H1 (cell line): ENCODE measurements at regions not wholly inside any gene's neighbourhood (a gene's known extent, or its start where the extent isn't known, plus 50 kb on each side); places are given as distances from the start of the nearest gene placed in this dataset.
A peak's percentile ranks its signal among the peaks of the same experiment; 100 is the strongest.

ENCODE experiments used
- CTCF ChIA-PET: fragments of 300-600 bp; sonication (Branson Sonifier 250); formaldehyde crosslinking; loops from one replicate; lab custom pipeline; 2021; ENCODE audit not compliant: partially characterized antibody; lab: Charles Lee
- POLR2A ChIA-PET: fragments of 300-600 bp; sonication (Branson Sonifier 250); formaldehyde crosslinking; loops from one replicate; lab custom pipeline; 2021; ENCODE audit warnings: inconsistent platforms; ENCODE audit not compliant: partially characterized antibody; lab: Charles Lee
- DNase-seq, 2 experiments: peaks; one replicate each; pipeline versions ENCODE4 v3.0.0 to v3.0.0-alpha.2; 2010 to 2022; ENCODE audit warnings: low spot score in 2 of 2, low read depth in 1 of 2, mixed read lengths in 1 of 2
- FAIRE-seq: peaks from 2 replicates; lab custom pipeline; 2011; peaks lifted over from hg19 to GRCh38; lab: Jason Lieb, UNC
- H2AFZ ChIP-seq: 2 replicates; pipeline ENCODE4 v1.8.1; 2012; ENCODE audit warnings: low read length, inconsistent platforms
- H2AK5ac ChIP-seq: 2 replicates; pipeline ENCODE4 v1.6.1; 2013; ENCODE audit warnings: low read depth, low read length
- H2BK120ac ChIP-seq: replicated peaks from 2 replicates; pipeline ENCODE3; 2013; ENCODE audit warnings: low read depth, low read length, inconsistent platforms
- H2BK12ac ChIP-seq: 2 replicates; pipeline ENCODE4 v1.6.1; 2013; ENCODE audit warnings: low read depth, low read length
- H2BK15ac ChIP-seq: 2 replicates; pipeline ENCODE4 v1.6.1; 2013; ENCODE audit warnings: low read length
- H2BK20ac ChIP-seq: 2 replicates; pipeline ENCODE4 v1.6.1; 2013; ENCODE audit warnings: low read length
- H2BK5ac ChIP-seq: 2 replicates; pipeline ENCODE4 v1.6.1; 2013; ENCODE audit warnings: low read depth, low read length
- H3K14ac ChIP-seq: 2 replicates; pipeline ENCODE4 v1.6.1; 2013; ENCODE audit warnings: inconsistent platforms; ENCODE audit not compliant: insufficient read length
- H3K18ac ChIP-seq: 2 replicates; pipeline ENCODE4 v1.6.1; 2013; ENCODE audit warnings: low read length; ENCODE audit errors: extremely low read depth
- H3K23ac ChIP-seq: 2 replicates; pipeline ENCODE4 v1.6.1; 2013; ENCODE audit warnings: inconsistent platforms; ENCODE audit not compliant: insufficient read length
- H3K23me2 ChIP-seq: 2 replicates; pipeline ENCODE4 v1.6.1; 2013; ENCODE audit warnings: low read depth, low read length
- H3K27ac ChIP-seq: 2 replicates; pipeline ENCODE4 v1.6.1; 2011; ENCODE audit warnings: low read depth, low read length, inconsistent platforms
- H3K27me3 ChIP-seq, 4 experiments: replicated peaks in 1 of 4; 1 replicate in 1 of 4; 2 replicates in 3 of 4; pipeline versions ENCODE4 v1.6.1 to v1.8.1; 2011 to 2013; ENCODE audit warnings: low read length in 3 of 4, mild to moderate bottlenecking in 3 of 4, inconsistent platforms in 2 of 4, mixed read lengths in 2 of 4, moderate library complexity in 1 of 4; ENCODE audit not compliant: control insufficient read depth in 3 of 4, insufficient read depth in 3 of 4; ENCODE audit errors: extremely low read depth in 1 of 4
- H3K36me3 ChIP-seq, 4 experiments: 2 replicates each; pipeline versions ENCODE4 v1.6.1 to v1.8.1; 2011 to 2013; ENCODE audit warnings: mild to moderate bottlenecking in 4 of 4, low read length in 3 of 4, moderate library complexity in 2 of 4, control low read depth in 1 of 4, inconsistent platforms in 1 of 4; ENCODE audit not compliant: insufficient read depth in 4 of 4, control insufficient read depth in 2 of 4
- H3K4ac ChIP-seq: replicated peaks from 2 replicates; pipeline ENCODE3; 2013; ENCODE audit warnings: low read length, low read depth, mixed read lengths, inconsistent platforms; ENCODE audit not compliant: insufficient read length
- H3K4me1 ChIP-seq, 4 experiments: replicated peaks in 1 of 4; 1 replicate in 1 of 4; 2 replicates in 3 of 4; pipeline versions ENCODE4 v1.6.1 to v1.8.1; 2011 to 2013; ENCODE audit warnings: low read length in 3 of 4, inconsistent platforms in 2 of 4, mixed read lengths in 1 of 4; ENCODE audit not compliant: insufficient read depth in 4 of 4, control insufficient read depth in 3 of 4
- H3K4me2 ChIP-seq, 2 experiments: 2 replicates each; pipeline versions ENCODE4 v1.6.1 to v1.8.1; 2011 to 2013; ENCODE audit warnings: low read depth in 2 of 2, low read length in 2 of 2, control low read depth in 1 of 2, inconsistent platforms in 1 of 2, mild to moderate bottlenecking in 1 of 2; ENCODE audit not compliant: insufficient read depth in 1 of 2
- H3K4me3 ChIP-seq, 4 experiments: fragments of 200-600, 300-600 bp in 1 of 4; sonication (generic), shearing (Covaris generic), sonication (Bioruptor Twin) in 1 of 4; 2 replicates each; pipeline versions ENCODE4 v1.5.1 to v1.8.1; 2011 to 2016; ENCODE audit warnings: low read length in 4 of 4, low read depth in 3 of 4, control low read depth in 2 of 4, inconsistent platforms in 2 of 4, mild to moderate bottlenecking in 2 of 4, mixed read lengths in 1 of 4, moderate library complexity in 1 of 4; ENCODE audit not compliant: insufficient read depth in 2 of 4; ENCODE audit errors: extremely low read depth in 1 of 4
- H3K56ac ChIP-seq: replicated peaks from 2 replicates; pipeline ENCODE3; 2013; ENCODE audit warnings: low read depth, mild to moderate bottlenecking, mixed read lengths, low read length, inconsistent platforms; ENCODE audit not compliant: insufficient read length
- H3K79me1 ChIP-seq: 2 replicates; pipeline ENCODE4 v1.6.1; 2013; ENCODE audit warnings: low read depth, low read length, control low read depth
- H3K79me2 ChIP-seq, 2 experiments: 2 replicates each; pipeline versions ENCODE4 v1.6.1 to v1.8.1; 2012 to 2013; ENCODE audit warnings: low read length in 2 of 2, mild to moderate bottlenecking in 2 of 2, inconsistent platforms in 1 of 2; ENCODE audit not compliant: insufficient read depth in 2 of 2, control insufficient read depth in 1 of 2
- H3K9ac ChIP-seq, 4 experiments: replicated peaks in 1 of 4; 1 replicate in 1 of 4; 2 replicates in 3 of 4; pipeline versions ENCODE4 v1.6.1 to v1.8.1; 2011 to 2013; ENCODE audit warnings: low read depth in 3 of 4, low read length in 3 of 4, control low read depth in 2 of 4, mild to moderate bottlenecking in 2 of 4, moderate library complexity in 2 of 4, inconsistent platforms in 1 of 4; ENCODE audit errors: extremely low read depth in 1 of 4
- H3K9me3 ChIP-seq, 2 experiments: 2 replicates each; pipeline versions ENCODE4 v1.6.1 to v1.8.1; 2012 to 2013; ENCODE audit warnings: mild to moderate bottlenecking in 2 of 2, moderate library complexity in 2 of 2, control low read depth in 1 of 2, inconsistent platforms in 1 of 2, low read depth in 1 of 2, low read length in 1 of 2, mixed read lengths in 1 of 2; ENCODE audit not compliant: insufficient read depth in 2 of 2
- H4K20me1 ChIP-seq, 2 experiments: replicated peaks in 1 of 2; 2 replicates each; pipeline versions ENCODE3 to v1.8.1; 2011 to 2013; ENCODE audit warnings: inconsistent platforms in 2 of 2, low read length in 2 of 2, mild to moderate bottlenecking in 1 of 2; ENCODE audit not compliant: insufficient read depth in 2 of 2, control insufficient read depth in 1 of 2
- H4K5ac ChIP-seq: 2 replicates; pipeline ENCODE4 v1.6.1; 2013; ENCODE audit warnings: low read length, low read depth, mixed read lengths, inconsistent platforms; ENCODE audit not compliant: insufficient read length
- H4K8ac ChIP-seq: 2 replicates; pipeline ENCODE4 v1.8.0; 2013; ENCODE audit warnings: mild to moderate bottlenecking, moderate library complexity, low read length, inconsistent platforms; ENCODE audit not compliant: insufficient read depth; ENCODE audit errors: extremely low read depth
- H4K91ac ChIP-seq: replicated peaks from 2 replicates; pipeline ENCODE3; 2013; ENCODE audit warnings: low read length, mixed read lengths, inconsistent platforms; ENCODE audit not compliant: insufficient read length
- JUND ChIP-seq: IDR thresholded peaks from 2 replicates; pipeline ENCODE4 v1.6.1; 2011; ENCODE audit warnings: mild to moderate bottlenecking, improper control_type of control experiment, low read length
- SAP30 ChIP-seq: fragments of 300-600 bp; sonication (generic); IDR thresholded peaks from 2 replicates; pipeline ENCODE4 v1.7.1; 2012; ENCODE audit warnings: low read length, moderate library complexity, mild to moderate bottlenecking, inconsistent platforms; ENCODE audit not compliant: insufficient read depth, insufficient replicate concordance
- SUZ12 ChIP-seq: fragments of 200-600 bp; sonication (generic); IDR thresholded peaks from 2 replicates; pipeline ENCODE4 v1.6.1; 2012; ENCODE audit warnings: mild to moderate bottlenecking, inconsistent platforms, low read length, moderate library complexity, mixed read lengths
- TEAD4 ChIP-seq: IDR thresholded peaks from 2 replicates; pipeline ENCODE4 v1.6.1; 2012; ENCODE audit warnings: low read depth, low read length, inconsistent platforms, mixed read lengths
- WGBS, 2 experiments: shearing (Covaris generic) in 1 of 2; methylation state at CpG; one replicate each; pipeline versions ENCODE4 v1.1.6 to v1.1.7; 2013 to 2015; ENCODE audit warnings: low lambda C conversion rate in 2 of 2, mixed read lengths in 2 of 2, inconsistent platforms in 1 of 2, low coverage in 1 of 2, missing lambda C conversion rate in 1 of 2; ENCODE audit not compliant: insufficient replicate concordance in 2 of 2, insufficient coverage in 1 of 2, insufficient read length in 1 of 2; ENCODE audit errors: extremely low coverage in 1 of 2, missing lambda C conversion rate in 1 of 2; 5-methylcytosine and 5-hydroxymethylcytosine counted together
- TF ChIP-seq, protein P1 (sequence below): IDR thresholded peaks from 2 replicates; pipeline ENCODE4 v1.6.1; 2011; ENCODE audit warnings: low read depth, mild to moderate bottlenecking, low read length; ENCODE audit not compliant: insufficient read depth
- TF ChIP-seq, protein P2 (sequence below), 3 experiments: IDR thresholded peaks; 1 replicate in 2 of 3; 2 replicates in 1 of 3; pipeline versions ENCODE4 v1.5.1 to v1.6.1; 2011; ENCODE audit warnings: low read length in 3 of 3, mild to moderate bottlenecking in 3 of 3, inconsistent platforms in 2 of 3, low read depth in 1 of 3, moderate library complexity in 1 of 3; ENCODE audit not compliant: insufficient read depth in 1 of 3; ENCODE audit errors: control extremely low read depth in 1 of 3
- TF ChIP-seq, protein P3 (sequence below): IDR thresholded peaks from 2 replicates; pipeline ENCODE4 v1.6.1; 2012; ENCODE audit warnings: inconsistent platforms

- H3K79me2 ChIP-seq = no peaks in the 10 kb centered on the region
- peak overlapping the region; percentile 62; the same call in 1 of the 2 replicates for H2BK20ac ChIP-seq
- H3K56ac ChIP-seq = no peak overlapping the region
- H3K36me3 ChIP-seq = no peaks in the 10 kb centered on the region
- H2BK12ac ChIP-seq = peak overlapping the region; percentile 64
- H3K9ac ChIP-seq = no peak overlapping the region
- no peak overlapping the region for H3K4me3 ChIP-seq
- peak overlapping the region; percentile 78; the same call in 1 of the 2 replicates for H2AFZ ChIP-seq
- H3K23me2 ChIP-seq = no peaks in the 10 kb centered on the region; the same call in 1 of the 2 replicates
- no peak overlapping the region for H2BK15ac ChIP-seq
- peak overlapping the region; percentile 1; the same call in 1 of the 2 replicates for H3K18ac ChIP-seq
- H3K23ac ChIP-seq = no peak overlapping the region
- H4K20me1 ChIP-seq = no peaks in the 10 kb centered on the region
- H2BK120ac ChIP-seq = no peak overlapping the region
- H4K8ac ChIP-seq = peak overlapping the region; percentile 60; the same call in 1 of the 2 replicates
- no peak overlapping the region for H3K14ac ChIP-seq
- H3K79me1 ChIP-seq = no peaks in the 10 kb centered on the region
- ChIA-PET POLR2A (interaction anchor here (0.8 to 1.5 kb wide), 2 partner anchors 11 to 44 kb away, joined by 3 to 4 read pairs; no protein-coding TSS in a partner anchor), CTCF (interaction anchor here (0.6 to 1.6 kb wide), 6 partner anchors 24 to 522 kb away, joined by 3 to 4 read pairs (median 4); no protein-coding TSS in a partner anchor)
- H3K27ac ChIP-seq = no peak overlapping the region
- no peaks in the 10 kb centered on the region for H3K27me3 ChIP-seq
- H4K5ac ChIP-seq = no peak overlapping the region
- FAIRE-seq (no peak), DNase-seq (peak in 1 of 2 experiments; percentile 17)
- 0 out of 2 replicates have a peak overlapping the region, but pooled peaks have one; percentile 67 for H2AK5ac ChIP-seq
- peaks cover 0 to 6% (median 2%) of the 10 kb centered on the region in 4 experiments; a peak in 3 of 7 replicates for H3K4me1 ChIP-seq
- H3K9me3 ChIP-seq = no peaks in the 10 kb centered on the region
- peak overlapping the region in 1 of 2 experiments; percentile 9; a peak in 1 of 4 replicates for H3K4me2 ChIP-seq
- H2BK5ac ChIP-seq = peak overlapping the region; percentile 86; the same call in 1 of the 2 replicates
- H3K4ac ChIP-seq = no peak overlapping the region
- H4K91ac ChIP-seq = no peak overlapping the region
- 91% methylated on average over 13 of the region's 13 CpGs; no CpG with 5 or more reads in 1 of the 2 experiments for WGBS, 2 experiments
- no peak for TF ChIP-seq TEAD4
- no peak for TF ChIP-seq SAP30
- TF ChIP-seq, protein P1, sequence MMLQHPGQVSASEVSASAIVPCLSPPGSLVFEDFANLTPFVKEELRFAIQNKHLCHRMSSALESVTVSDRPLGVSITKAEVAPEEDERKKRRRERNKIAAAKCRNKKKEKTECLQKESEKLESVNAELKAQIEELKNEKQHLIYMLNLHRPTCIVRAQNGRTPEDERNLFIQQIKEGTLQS = 0 out of 2 replicates have a peak, but pooled peaks have one; percentile 19
- TF ChIP-seq, protein P2, sequence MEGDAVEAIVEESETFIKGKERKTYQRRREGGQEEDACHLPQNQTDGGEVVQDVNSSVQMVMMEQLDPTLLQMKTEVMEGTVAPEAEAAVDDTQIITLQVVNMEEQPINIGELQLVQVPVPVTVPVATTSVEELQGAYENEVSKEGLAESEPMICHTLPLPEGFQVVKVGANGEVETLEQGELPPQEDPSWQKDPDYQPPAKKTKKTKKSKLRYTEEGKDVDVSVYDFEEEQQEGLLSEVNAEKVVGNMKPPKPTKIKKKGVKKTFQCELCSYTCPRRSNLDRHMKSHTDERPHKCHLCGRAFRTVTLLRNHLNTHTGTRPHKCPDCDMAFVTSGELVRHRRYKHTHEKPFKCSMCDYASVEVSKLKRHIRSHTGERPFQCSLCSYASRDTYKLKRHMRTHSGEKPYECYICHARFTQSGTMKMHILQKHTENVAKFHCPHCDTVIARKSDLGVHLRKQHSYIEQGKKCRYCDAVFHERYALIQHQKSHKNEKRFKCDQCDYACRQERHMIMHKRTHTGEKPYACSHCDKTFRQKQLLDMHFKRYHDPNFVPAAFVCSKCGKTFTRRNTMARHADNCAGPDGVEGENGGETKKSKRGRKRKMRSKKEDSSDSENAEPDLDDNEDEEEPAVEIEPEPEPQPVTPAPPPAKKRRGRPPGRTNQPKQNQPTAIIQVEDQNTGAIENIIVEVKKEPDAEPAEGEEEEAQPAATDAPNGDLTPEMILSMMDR (IDR thresholded peaks at IDR 0.05; ENCODE audit: control extremely low read depth in 1 of 3, insufficient read depth in 1 of 3, low read depth in 1 of 3, low read length in 3 of 3) = no peak
- TF ChIP-seq JUND = 0 out of 2 replicates have a peak, but pooled peaks have one; percentile 43
- no peak for TF ChIP-seq SUZ12
- TF ChIP-seq, protein P3, sequence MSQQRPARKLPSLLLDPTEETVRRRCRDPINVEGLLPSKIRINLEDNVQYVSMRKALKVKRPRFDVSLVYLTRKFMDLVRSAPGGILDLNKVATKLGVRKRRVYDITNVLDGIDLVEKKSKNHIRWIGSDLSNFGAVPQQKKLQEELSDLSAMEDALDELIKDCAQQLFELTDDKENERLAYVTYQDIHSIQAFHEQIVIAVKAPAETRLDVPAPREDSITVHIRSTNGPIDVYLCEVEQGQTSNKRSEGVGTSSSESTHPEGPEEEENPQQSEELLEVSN = no peak
These were observed 96.4 kb downstream of the FAS start for GRCh38 chr10:89086801-89087521.
